HepG2 (cell line): ENCODE measurements at regions not wholly inside any gene's neighbourhood (a gene's known extent, or its start where the extent isn't known, plus 50 kb on each side); places are given as distances from the start of the nearest gene placed in this dataset.
"Not testable (repeated sequence)": the region's sequence is repeated elsewhere in the genome, so short reads cannot be mapped to it uniquely, and the experiment has no call there.

Experiments used
- ATAC-seq: fragments of 200-7000 bp; cut with Tn5 transposase; 3 replicates; pipeline ENCODE4 v1.9.1; 2020; ENCODE audit warnings: mild to moderate bottlenecking, moderate library complexity
- BruUV-seq: library from RNA; stranded (reverse); fragments of 400-500 nt; replicated peaks from 2 replicates; lab custom pipeline; 2021; lab: Mats Ljungman, UMichigan
- CTCF ChIA-PET: fragments of 300-600 bp; formaldehyde crosslinking; extraction: SDS; loops from one replicate; lab custom pipeline; 2021; ENCODE audit warnings: low total read pairs, inconsistent platforms, low intra/inter-chr PET ratio; lab: Yijun Ruan, JAX
- POLR2A ChIA-PET: fragments of 350-600 bp; sonication (Branson Sonifier 250); formaldehyde crosslinking; loops from one replicate; lab custom pipeline; 2020; ENCODE audit warnings: antibody characterized with exemption, inconsistent platforms; lab: Yijun Ruan, JAX
- DNase-seq: peaks from one replicate; pipeline ENCODE4 v3.0.0-alpha.2; 2015; ENCODE audit warnings: low spot score
- FAIRE-seq: peaks from 3 replicates; lab custom pipeline; 2011; peaks lifted over from hg19 to GRCh38; lab: Jason Lieb, UNC
- H2AFZ ChIP-seq: one replicate; pipeline ENCODE4 v1.6.1; 2011; ENCODE audit warnings: low read length, inconsistent platforms
- H3K27ac ChIP-seq: fragments of 300-600 bp; 3 replicates; pipeline ENCODE4 v1.8.0; 2011; ENCODE audit warnings: mixed run types, mild to moderate bottlenecking, mixed read lengths, low read length, inconsistent platforms; ENCODE audit not compliant: insufficient read depth; ENCODE audit errors: extremely low read length
- H3K27me3 ChIP-seq, 2 experiments: fragments of 200-600 bp in 1 of 2; 2 replicates in 1 of 2; 3 replicates in 1 of 2; pipeline versions ENCODE4 v1.6.0 to v1.8.0; 2011; ENCODE audit warnings: low read length in 2 of 2, mild to moderate bottlenecking in 2 of 2, moderate library complexity in 2 of 2, inconsistent platforms in 1 of 2; ENCODE audit not compliant: insufficient read depth in 2 of 2, control insufficient read depth in 1 of 2
- H3K36me3 ChIP-seq, 2 experiments: fragments of 200-600 bp in 1 of 2; replicated peaks in 1 of 2; 2 replicates in 1 of 2; 3 replicates in 1 of 2; pipeline versions ENCODE4 v1.5.1 to v1.8.0; 2011; ENCODE audit warnings: low read length in 2 of 2, inconsistent platforms in 1 of 2; ENCODE audit not compliant: insufficient read depth in 2 of 2, control insufficient read depth in 1 of 2
- H3K4me1 ChIP-seq: 2 replicates; pipeline ENCODE4 v1.5.1; 2012; ENCODE audit warnings: low read length, inconsistent platforms; ENCODE audit not compliant: insufficient read depth
- H3K4me2 ChIP-seq: 2 replicates; pipeline ENCODE4 v1.6.0; 2011; ENCODE audit warnings: low read depth, low read length, inconsistent platforms
- H3K4me3 ChIP-seq, 3 experiments: fragments of 200-600 bp in 1 of 3; sonication (generic), shearing (Covaris generic) in 1 of 3; replicated peaks in 1 of 3; 2 replicates each; pipeline ENCODE4 v1.5.1; 2011 to 2016; ENCODE audit warnings: low read length in 3 of 3, inconsistent platforms in 2 of 3, low read depth in 2 of 3, mild to moderate bottlenecking in 2 of 3, control low read depth in 1 of 3, mixed read lengths in 1 of 3; ENCODE audit not compliant: insufficient read depth in 1 of 3
- H3K79me2 ChIP-seq: one replicate; pipeline ENCODE4 v1.6.1; 2011; ENCODE audit warnings: low read length, inconsistent platforms; ENCODE audit not compliant: insufficient read depth
- H3K9ac ChIP-seq: 2 replicates; pipeline ENCODE4 v1.6.0; 2011; ENCODE audit warnings: mild to moderate bottlenecking, low read depth, low read length, inconsistent platforms; ENCODE audit not compliant: insufficient read depth
- H3K9me3 ChIP-seq: 2 replicates; pipeline ENCODE4 v1.5.1; 2012; ENCODE audit warnings: mild to moderate bottlenecking, low read length
- H4K20me1 ChIP-seq: 2 replicates; pipeline ENCODE4 v1.6.0; 2011; ENCODE audit warnings: inconsistent platforms, mild to moderate bottlenecking, low read length, moderate library complexity; ENCODE audit not compliant: insufficient read depth
- CEBPB ChIP-seq: IDR thresholded peaks from 2 replicates; pipeline ENCODE4 v1.6.1; 2011; ENCODE audit warnings: low read depth, low read length, improper control_type of control experiment, borderline replicate concordance
- CEBPG ChIP-seq: IDR thresholded peaks from 2 replicates; pipeline ENCODE4 v1.6.1; 2016
- PAWR ChIP-seq: sonication (generic); formaldehyde crosslinking; IDR thresholded peaks from 2 replicates; pipeline ENCODE4 v1.4.0; 2020; ENCODE audit warnings: missing genetic modification reagents, mild to moderate bottlenecking, borderline replicate concordance
- TCF7 ChIP-seq: sonication (generic); IDR thresholded peaks from 2 replicates; pipeline ENCODE4 v1.6.1; 2016; ENCODE audit warnings: antibody characterized with exemption, low read depth
- ZNF850 ChIP-seq: sonication (generic); formaldehyde crosslinking; conservative IDR thresholded peaks from 2 replicates; pipeline ENCODE4 v1.9.0; 2021; ENCODE audit warnings: mild to moderate bottlenecking, missing genetic modification reagents
- WGBS: methylation state at CpG from one replicate; pipeline ENCODE4 v1.1.6; 2017; ENCODE audit warnings: low lambda C conversion rate; 5-methylcytosine and 5-hydroxymethylcytosine counted together
- in situ Hi-C: cut with HindIII; loops from 2 replicates; pipeline ENCODE4 v1.10.0; 2017; ENCODE audit warnings: low pct_unique_long_range_greater_than_20kb; ENCODE audit not compliant: extremely low pct_ligation_motif_present
- intact Hi-C: fragments of 100-400 bp; cut with micrococcal nuclease; formaldehyde crosslinking; loops from one replicate; pipeline ENCODE4 v1.10.0; 2022; ENCODE audit not compliant: unreplicated experiment
- TF ChIP-seq, protein P1 (sequence below), 2 experiments: fragments of 450-650 bp in 1 of 2; sonication (generic) in 1 of 2; formaldehyde crosslinking; IDR thresholded peaks; 2 replicates each; pipeline versions ENCODE4 v1.5.0 to v1.8.0; 2020 to 2022; ENCODE audit warnings: mild to moderate bottlenecking in 1 of 2, missing genetic modification reagents in 1 of 2

- no TSS peak for BruUV-seq
- Histone ChIP-seq H4K20me1 (no peaks in the 10 kb centered on the region), H3K4me2 (no peak overlapping the region), H3K27me3 (no peaks in the 10 kb centered on the region), H2AFZ (no peak overlapping the region), H3K36me3 (no peaks in the 10 kb centered on the region), H3K4me3 (no peak overlapping the region), H3K27ac (no peak overlapping the region)
- ATAC-seq (no peak), DNase-seq (no peak), FAIRE-seq (no peak)
- intact Hi-C loops: no loop called here
- no peak for TF ChIP-seq TCF7
- no peak for TF ChIP-seq PAWR (CRISPR knock-in tag)
- TF ChIP-seq ZNF850: no peak
- TF ChIP-seq CEBPG (CRISPR knock-in tag): peak; percentile 24; the same call in 1 of the 2 replicates
- TF ChIP-seq CEBPB: peak; percentile 65
- TF ChIP-seq, protein P1, sequence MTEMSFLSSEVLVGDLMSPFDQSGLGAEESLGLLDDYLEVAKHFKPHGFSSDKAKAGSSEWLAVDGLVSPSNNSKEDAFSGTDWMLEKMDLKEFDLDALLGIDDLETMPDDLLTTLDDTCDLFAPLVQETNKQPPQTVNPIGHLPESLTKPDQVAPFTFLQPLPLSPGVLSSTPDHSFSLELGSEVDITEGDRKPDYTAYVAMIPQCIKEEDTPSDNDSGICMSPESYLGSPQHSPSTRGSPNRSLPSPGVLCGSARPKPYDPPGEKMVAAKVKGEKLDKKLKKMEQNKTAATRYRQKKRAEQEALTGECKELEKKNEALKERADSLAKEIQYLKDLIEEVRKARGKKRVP (CRISPR knock-in tag; IDR thresholded peaks at IDR 0.05): peak in 1 of 2 experiments; percentile 75; a peak in 2 of 4 replicates
- TF ChIP-seq, all 625 proteins: peak for 3
- Histone ChIP-seq H3K9me3 (no peaks in the 10 kb centered on the region), H3K79me2 (no peaks in the 10 kb centered on the region), H3K4me1 (no peaks in the 10 kb centered on the region; the same call in 1 of the 2 replicates), H3K9ac (no peak overlapping the region)
- WGBS: 88% methylated on average over 3 of the region's 3 CpGs
- ChIA-PET POLR2A (no interaction called here), CTCF (no interaction called here)
- in situ Hi-C loops: no loop called here
These were observed 1269.7 kb upstream of the ZEB2 start for GRCh38 chr2:145789636-145790035.

- H2AFZ ChIP-seq, H3K9me3 ChIP-seq, in situ Hi-C loops, H3K4me1 ChIP-seq, H3K79me2 ChIP-seq, intact Hi-C loops, FAIRE-seq, H3K9ac ChIP-seq, H3K4me2 ChIP-seq, H4K20me1 ChIP-seq, H3K27me3 ChIP-seq, H3K4me3 ChIP-seq, H3K27ac ChIP-seq, H3K36me3 ChIP-seq, DNase-seq, CTCF ChIA-PET, BruUV-seq, ATAC-seq, POLR2A ChIA-PET: not testable (repeated sequence)
- WGBS: 95% methylated on average over 6 of the region's 6 CpGs
These were observed 1267.9 kb upstream of the ZEB2 start for GRCh38 chr2:145787597-145788361.
